Thyroid gland (tissue), 4 donors: ENCODE measurements at regions not wholly inside any gene's neighbourhood (a gene's known extent, or its start where the extent isn't known, plus 50 kb on each side); places are given as distances from the start of the nearest gene placed in this dataset.

Source experiments
- CTCF ChIP-seq, 6 experiments: fragments of 200-600 bp in 3 of 6; fragments of 450-650 bp in 3 of 6; sonication (generic) in 3 of 6; IDR thresholded peaks; one replicate each; pipeline ENCODE4 v1.5.1; 2016 to 2019; ENCODE audit warnings: antibody characterized with exemption in 6 of 6, mild to moderate bottlenecking in 2 of 6, inconsistent platforms in 1 of 6, moderate library complexity in 1 of 6
- POLR2A ChIP-seq, 2 donors: fragments of 450-650 bp; IDR thresholded peaks; one replicate each; pipeline ENCODE4 v1.6.1; 2017; ENCODE audit warnings: antibody characterized with exemption in 2 of 2, mild to moderate bottlenecking in 2 of 2, moderate library complexity in 1 of 2

GRCh38 chr5:74013222-74013621 lies 387.2 kb downstream of the ARHGEF28 start:
- TF ChIP-seq CTCF (IDR thresholded peaks at IDR 0.05) (no peak), POLR2A (IDR thresholded peaks at IDR 0.05) (no peak)
